Retinal pigment epithelial cell (primary cell): ENCODE measurements at regions not wholly inside any gene's neighbourhood (a gene's known extent, or its start where the extent isn't known, plus 50 kb on each side); places are given as distances from the start of the nearest gene placed in this dataset.

ENCODE experiments used
- DNase-seq: peaks from one replicate; pipeline ENCODE4 v3.0.0-alpha.2; 2010; ENCODE audit warnings: low read depth
- H3K4me3 ChIP-seq: 2 replicates; pipeline ENCODE4 v1.5.1; 2011; ENCODE audit warnings: mild to moderate bottlenecking, low read length, control low read depth, moderate library complexity
- TF ChIP-seq, protein P1 (sequence below): conservative IDR thresholded peaks from 2 replicates; pipeline ENCODE4 v1.5.1; 2011; ENCODE audit warnings: low read depth, low read length, control low read depth, inconsistent platforms

DNA sequence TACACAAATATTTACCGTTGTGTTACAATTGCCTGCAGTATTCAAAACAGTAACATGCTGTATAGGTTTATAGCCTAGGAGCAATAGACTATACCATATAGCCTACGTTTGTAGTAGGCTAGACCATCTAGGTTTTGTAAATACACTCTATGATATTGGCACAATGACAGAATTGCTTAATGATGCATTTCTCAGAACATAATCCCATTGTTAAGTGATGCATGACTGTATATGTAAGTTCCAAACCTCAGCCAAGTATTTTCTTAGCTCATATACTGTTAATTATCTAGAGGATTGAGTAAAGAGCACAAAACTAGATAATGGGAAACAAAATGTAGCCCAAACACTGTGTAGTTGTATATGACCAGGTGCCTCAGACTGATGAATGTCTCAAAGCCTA is 220.1 kb downstream of the ANXA1 start:
- no peak overlapping the region for H3K4me3 ChIP-seq
- peak; percentile 96 for DNase-seq
- TF ChIP-seq, protein P1, sequence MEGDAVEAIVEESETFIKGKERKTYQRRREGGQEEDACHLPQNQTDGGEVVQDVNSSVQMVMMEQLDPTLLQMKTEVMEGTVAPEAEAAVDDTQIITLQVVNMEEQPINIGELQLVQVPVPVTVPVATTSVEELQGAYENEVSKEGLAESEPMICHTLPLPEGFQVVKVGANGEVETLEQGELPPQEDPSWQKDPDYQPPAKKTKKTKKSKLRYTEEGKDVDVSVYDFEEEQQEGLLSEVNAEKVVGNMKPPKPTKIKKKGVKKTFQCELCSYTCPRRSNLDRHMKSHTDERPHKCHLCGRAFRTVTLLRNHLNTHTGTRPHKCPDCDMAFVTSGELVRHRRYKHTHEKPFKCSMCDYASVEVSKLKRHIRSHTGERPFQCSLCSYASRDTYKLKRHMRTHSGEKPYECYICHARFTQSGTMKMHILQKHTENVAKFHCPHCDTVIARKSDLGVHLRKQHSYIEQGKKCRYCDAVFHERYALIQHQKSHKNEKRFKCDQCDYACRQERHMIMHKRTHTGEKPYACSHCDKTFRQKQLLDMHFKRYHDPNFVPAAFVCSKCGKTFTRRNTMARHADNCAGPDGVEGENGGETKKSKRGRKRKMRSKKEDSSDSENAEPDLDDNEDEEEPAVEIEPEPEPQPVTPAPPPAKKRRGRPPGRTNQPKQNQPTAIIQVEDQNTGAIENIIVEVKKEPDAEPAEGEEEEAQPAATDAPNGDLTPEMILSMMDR: no peak

DNA sequence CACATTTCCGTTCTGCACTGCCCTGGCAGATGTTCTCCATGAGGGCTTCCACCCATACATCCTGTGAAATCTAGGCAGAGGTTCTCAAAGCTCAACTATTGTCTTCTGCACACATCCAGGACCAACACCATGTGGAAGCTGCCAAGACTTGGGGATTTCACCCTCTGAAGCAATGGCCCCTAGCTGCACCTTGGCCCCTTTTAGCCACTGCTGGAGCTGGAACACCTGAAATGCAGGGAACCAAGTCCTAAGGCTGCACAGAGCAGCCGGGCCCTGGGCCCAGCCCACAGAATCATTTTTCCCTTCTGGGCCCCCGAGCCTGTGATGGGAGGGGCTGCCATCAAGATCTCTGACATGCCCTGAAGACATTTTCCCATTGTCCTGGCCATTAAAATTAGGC is 228.7 kb downstream of the ANXA1 start:
- no peak overlapping the region for H3K4me3 ChIP-seq
- DNase-seq: no peak
- TF ChIP-seq, protein P1: no peak

DNA sequence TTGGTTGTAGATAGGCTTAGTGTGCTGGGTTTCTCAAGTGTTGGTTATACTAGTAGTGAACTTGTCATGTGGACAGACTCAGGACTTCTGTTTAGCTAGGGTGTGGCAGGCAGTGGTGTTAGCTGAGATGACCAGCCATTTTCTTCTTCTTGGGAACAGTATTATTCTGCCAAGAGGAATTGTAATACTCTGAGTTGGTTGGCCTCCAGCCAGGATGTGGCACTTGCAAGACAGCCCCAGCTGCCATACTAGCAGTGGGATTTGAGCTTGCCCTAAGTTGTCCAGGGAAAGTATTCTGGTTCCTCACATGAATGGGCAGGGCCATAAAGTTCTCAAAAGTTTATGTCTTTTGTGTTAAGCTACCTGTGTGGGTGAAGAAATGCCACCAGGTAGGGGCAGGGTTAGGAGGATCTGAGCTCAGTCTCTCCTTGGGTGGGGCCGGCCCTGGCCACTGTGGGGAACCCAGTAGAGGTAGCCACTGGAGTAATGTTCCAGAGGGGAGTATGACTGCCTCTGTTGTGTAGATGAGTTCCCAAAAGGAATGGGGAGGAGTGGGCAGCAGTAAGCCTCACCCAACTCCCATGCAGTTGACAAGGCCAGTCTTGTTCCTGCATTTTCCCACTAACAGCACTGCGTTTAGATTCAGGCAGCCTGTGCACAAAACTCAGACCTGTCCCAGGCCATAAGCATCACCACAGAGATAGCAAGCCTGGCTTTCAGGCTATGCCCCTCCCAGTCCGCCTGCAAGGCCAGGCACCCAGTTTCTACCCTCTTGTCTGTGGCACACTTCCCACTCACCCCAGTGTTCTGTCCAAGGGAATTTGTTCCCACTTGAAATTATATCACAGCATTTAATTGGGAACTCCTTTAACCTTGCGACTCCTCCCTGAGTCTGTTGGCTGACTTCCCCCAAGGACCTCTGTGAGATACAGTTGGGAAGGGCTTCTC is 250.7 kb downstream of the ANXA1 start:
- TF ChIP-seq, protein P1: no peak
- no peak overlapping the region for H3K4me3 ChIP-seq
- no peak for DNase-seq

DNA sequence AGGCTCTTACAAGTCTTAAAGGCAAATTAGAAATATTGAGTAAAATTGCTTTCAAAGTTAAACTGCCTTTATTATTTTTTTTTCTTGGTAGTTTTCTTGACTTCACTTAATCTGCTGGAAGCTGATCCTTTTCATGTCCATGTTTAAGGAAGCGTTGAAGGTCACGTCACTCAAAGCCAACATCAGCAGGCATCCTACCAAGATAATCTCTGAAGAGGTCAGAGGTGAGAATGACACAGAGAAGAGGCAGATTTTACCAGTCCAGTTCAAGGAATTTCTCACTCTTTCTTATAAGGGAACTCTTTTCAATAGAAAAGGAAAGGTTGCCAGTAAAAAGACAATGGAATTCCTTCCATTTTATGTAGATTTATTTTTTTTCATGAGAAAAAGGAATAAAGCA is 259.8 kb downstream of the ANXA1 start:
- TF ChIP-seq, protein P1: no peak
- no peak overlapping the region for H3K4me3 ChIP-seq
- DNase-seq: no peak

DNA sequence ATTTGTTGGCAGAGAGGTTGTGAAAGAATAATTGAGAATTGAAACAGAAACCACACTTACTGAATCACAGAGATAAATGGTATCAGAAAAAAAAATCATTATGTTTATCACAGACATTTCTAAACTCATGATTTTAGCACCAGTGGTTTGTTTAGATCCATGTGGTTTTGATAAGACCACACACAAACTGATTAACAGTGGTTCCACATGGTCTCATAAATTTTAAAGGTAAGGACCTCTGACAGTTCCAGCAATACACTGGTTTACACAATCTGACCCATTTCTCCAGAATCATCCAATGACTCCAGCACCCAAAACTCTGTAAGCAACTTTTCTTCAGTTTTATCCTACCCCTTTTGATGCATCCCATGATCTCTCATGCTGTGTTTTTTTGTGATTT is 261.2 kb downstream of the ANXA1 start:
- H3K4me3 ChIP-seq: no peak overlapping the region
- no peak for DNase-seq
- TF ChIP-seq, protein P1: no peak

DNA sequence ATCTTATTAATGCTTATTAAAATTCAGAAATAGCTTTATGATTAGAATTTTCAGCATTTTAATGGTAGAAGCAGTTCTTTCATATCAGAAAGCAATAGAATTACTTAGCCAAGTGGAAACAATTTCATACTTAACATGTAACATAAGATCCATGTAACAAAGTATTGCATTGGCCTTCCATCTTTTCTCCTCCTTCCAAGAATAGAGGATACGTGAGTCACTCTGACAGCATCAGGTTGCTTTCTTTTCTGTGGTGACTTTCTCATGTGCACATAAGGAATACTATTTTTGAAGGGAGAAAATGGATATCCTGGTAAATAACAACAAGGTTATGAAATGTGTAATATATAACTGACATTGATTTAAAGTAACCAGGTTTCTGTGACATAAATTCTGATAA is 272.2 kb downstream of the ANXA1 start:
- H3K4me3 ChIP-seq: no peak overlapping the region
- DNase-seq: no peak
- TF ChIP-seq, protein P1: no peak

DNA sequence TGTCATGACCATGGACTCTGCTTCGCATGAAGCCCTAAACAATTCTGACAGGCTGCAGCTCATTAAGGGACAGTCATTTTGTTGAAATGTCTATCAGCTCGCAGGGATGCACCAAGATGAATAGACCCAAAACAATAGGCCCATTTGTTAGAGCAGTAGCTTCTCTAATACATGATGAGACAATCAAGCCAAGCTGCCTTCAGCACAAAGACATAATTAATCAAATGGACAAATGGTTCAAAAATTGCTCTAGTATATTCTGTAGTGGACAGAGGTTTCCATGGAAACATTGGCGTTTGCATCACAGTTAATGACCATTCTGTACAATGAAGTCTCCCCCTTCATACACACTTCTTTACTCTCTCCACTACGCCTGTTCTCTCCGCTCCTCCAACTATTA is 274.6 kb downstream of the ANXA1 start:
- no peak for DNase-seq
- no peak overlapping the region for H3K4me3 ChIP-seq
- TF ChIP-seq, protein P1: no peak
